Endothelial cell of umbilical vein (primary cell): ENCODE measurements at regions not wholly inside any gene's neighbourhood (a gene's known extent, or its start where the extent isn't known, plus 50 kb on each side); places are given as distances from the start of the nearest gene placed in this dataset.

Experiments
- CTCF ChIP-seq, 2 donors: IDR thresholded peaks; 1 replicate in 1 of 2; 2 replicates in 1 of 2; pipeline ENCODE4 v1.5.1; 2011; ENCODE audit warnings: low read length in 2 of 2, mild to moderate bottlenecking in 2 of 2, moderate library complexity in 2 of 2, control low read depth in 1 of 2, inconsistent platforms in 1 of 2, low read depth in 1 of 2; ENCODE audit not compliant: insufficient read depth in 1 of 2; ENCODE audit errors: extremely low read depth in 1 of 2
- EZH2 ChIP-seq: IDR thresholded peaks from 2 replicates; pipeline ENCODE4 v1.6.1; 2012; ENCODE audit warnings: borderline replicate concordance, low read depth, mild to moderate bottlenecking, moderate library complexity, low read length, inconsistent platforms; ENCODE audit not compliant: severe bottlenecking
- FOS ChIP-seq: IDR thresholded peaks from 2 replicates; pipeline ENCODE4 v1.6.1; 2011; ENCODE audit warnings: mild to moderate bottlenecking, low read length, moderate library complexity, borderline replicate concordance; ENCODE audit not compliant: insufficient read depth
- JUN ChIP-seq: IDR thresholded peaks from 2 replicates; pipeline ENCODE4 v1.6.1; 2011; ENCODE audit warnings: borderline replicate concordance, low read depth; ENCODE audit not compliant: insufficient read length, insufficient read depth
- MAX ChIP-seq: IDR thresholded peaks from 2 replicates; pipeline ENCODE4 v1.6.1; 2011; ENCODE audit not compliant: insufficient read depth, insufficient read length
- MYC ChIP-seq: IDR thresholded peaks from one replicate; pipeline ENCODE4 v1.6.1; 2011; ENCODE audit warnings: mild to moderate bottlenecking, low read depth, low read length
- POLR2A ChIP-seq: IDR thresholded peaks from 2 replicates; pipeline ENCODE4 v1.6.1; 2012; ENCODE audit warnings: low read depth, mild to moderate bottlenecking, control low read depth, low read length
- POLR2AphosphoS5 ChIP-seq: IDR thresholded peaks from 2 replicates; pipeline ENCODE4 v1.6.1; 2012; ENCODE audit warnings: low read depth, mild to moderate bottlenecking, control low read depth, low read length, moderate library complexity; ENCODE audit not compliant: insufficient read depth

GRCh38 chr18:70621710-70622109, 332.9 kb downstream of the SOCS6 start:
- no peak for TF ChIP-seq CTCF (IDR thresholded peaks at IDR 0.05; ENCODE audit: extremely low read depth in 1 of 2, insufficient read depth in 1 of 2, low read depth in 1 of 2, low read length in 2 of 2)
- no peak for TF ChIP-seq POLR2A
- TF ChIP-seq MAX = no peak
- TF ChIP-seq EZH2 = no peak
- no peak for TF ChIP-seq POLR2AphosphoS5
- no peak for TF ChIP-seq FOS
- TF ChIP-seq JUN = no peak
- no peak for TF ChIP-seq MYC
